Mammary epithelial cell (primary cell): ENCODE measurements at regions not wholly inside any gene's neighbourhood (a gene's known extent, or its start where the extent isn't known, plus 50 kb on each side); places are given as distances from the start of the nearest gene placed in this dataset.

Experiments
- EZH2 ChIP-seq: IDR thresholded peaks from 2 replicates; pipeline ENCODE4 v1.6.1; 2012; ENCODE audit warnings: low read length, inconsistent platforms, borderline replicate concordance
- TF ChIP-seq, protein P1 (sequence below), 2 donors: IDR thresholded peaks in 1 of 2; conservative IDR thresholded peaks in 1 of 2; 2 replicates each; pipeline ENCODE4 v1.5.1; 2011 to 2012; ENCODE audit warnings: inconsistent platforms in 2 of 2, low read length in 2 of 2, mild to moderate bottlenecking in 2 of 2, control low read depth in 1 of 2, low read depth in 1 of 2; ENCODE audit not compliant: insufficient read depth in 1 of 2; ENCODE audit errors: extremely low read depth in 1 of 2

GRCh38 chr2:198405311-198405710 lies 600.9 kb downstream of the PLCL1 start:
- TF ChIP-seq, protein P1, sequence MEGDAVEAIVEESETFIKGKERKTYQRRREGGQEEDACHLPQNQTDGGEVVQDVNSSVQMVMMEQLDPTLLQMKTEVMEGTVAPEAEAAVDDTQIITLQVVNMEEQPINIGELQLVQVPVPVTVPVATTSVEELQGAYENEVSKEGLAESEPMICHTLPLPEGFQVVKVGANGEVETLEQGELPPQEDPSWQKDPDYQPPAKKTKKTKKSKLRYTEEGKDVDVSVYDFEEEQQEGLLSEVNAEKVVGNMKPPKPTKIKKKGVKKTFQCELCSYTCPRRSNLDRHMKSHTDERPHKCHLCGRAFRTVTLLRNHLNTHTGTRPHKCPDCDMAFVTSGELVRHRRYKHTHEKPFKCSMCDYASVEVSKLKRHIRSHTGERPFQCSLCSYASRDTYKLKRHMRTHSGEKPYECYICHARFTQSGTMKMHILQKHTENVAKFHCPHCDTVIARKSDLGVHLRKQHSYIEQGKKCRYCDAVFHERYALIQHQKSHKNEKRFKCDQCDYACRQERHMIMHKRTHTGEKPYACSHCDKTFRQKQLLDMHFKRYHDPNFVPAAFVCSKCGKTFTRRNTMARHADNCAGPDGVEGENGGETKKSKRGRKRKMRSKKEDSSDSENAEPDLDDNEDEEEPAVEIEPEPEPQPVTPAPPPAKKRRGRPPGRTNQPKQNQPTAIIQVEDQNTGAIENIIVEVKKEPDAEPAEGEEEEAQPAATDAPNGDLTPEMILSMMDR (conservative IDR thresholded peaks at IDR 0.05 in 1 of 2, IDR thresholded peaks at IDR 0.05 in 1 of 2; ENCODE audit: extremely low read depth in 1 of 2, insufficient read depth in 1 of 2, low read depth in 1 of 2, low read length in 2 of 2), result no peak
- TF ChIP-seq EZH2, result no peak
